ENCODE measurements at regions not wholly inside any gene's neighbourhood (a gene's known extent, or its start where the extent isn't known, plus 50 kb on each side); places are given as distances from the start of the nearest gene placed in this dataset.

DNA sequence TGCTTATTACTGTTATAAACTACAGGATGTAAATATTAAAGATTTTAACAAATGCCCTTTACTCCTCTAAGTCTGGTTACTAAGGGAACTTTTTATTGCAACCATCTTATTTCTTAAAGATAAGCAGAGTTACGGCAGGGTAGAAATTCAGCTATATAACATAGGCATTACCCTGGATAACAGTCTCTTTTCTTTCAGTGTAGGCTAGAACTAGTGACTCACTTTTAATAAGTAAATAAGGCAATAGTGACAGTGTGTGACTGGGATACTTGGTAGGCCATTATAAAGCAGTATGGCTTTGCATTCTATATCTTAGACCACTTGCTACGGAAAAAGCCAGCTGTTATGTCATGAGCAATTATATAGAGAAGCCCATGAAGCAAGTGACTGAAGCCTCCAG is 1041.0 kb upstream of the NRXN1 start:
- TF ChIP-seq, protein P1, sequence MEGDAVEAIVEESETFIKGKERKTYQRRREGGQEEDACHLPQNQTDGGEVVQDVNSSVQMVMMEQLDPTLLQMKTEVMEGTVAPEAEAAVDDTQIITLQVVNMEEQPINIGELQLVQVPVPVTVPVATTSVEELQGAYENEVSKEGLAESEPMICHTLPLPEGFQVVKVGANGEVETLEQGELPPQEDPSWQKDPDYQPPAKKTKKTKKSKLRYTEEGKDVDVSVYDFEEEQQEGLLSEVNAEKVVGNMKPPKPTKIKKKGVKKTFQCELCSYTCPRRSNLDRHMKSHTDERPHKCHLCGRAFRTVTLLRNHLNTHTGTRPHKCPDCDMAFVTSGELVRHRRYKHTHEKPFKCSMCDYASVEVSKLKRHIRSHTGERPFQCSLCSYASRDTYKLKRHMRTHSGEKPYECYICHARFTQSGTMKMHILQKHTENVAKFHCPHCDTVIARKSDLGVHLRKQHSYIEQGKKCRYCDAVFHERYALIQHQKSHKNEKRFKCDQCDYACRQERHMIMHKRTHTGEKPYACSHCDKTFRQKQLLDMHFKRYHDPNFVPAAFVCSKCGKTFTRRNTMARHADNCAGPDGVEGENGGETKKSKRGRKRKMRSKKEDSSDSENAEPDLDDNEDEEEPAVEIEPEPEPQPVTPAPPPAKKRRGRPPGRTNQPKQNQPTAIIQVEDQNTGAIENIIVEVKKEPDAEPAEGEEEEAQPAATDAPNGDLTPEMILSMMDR (IDR thresholded peaks at IDR 0.05): no peak
- TF ChIP-seq EP300 (IDR thresholded peaks at IDR 0.05) (no peak), POLR2A (IDR thresholded peaks at IDR 0.05) (no peak)
